H1 (cell line): ENCODE measurements at regions not wholly inside any gene's neighbourhood (a gene's known extent, or its start where the extent isn't known, plus 50 kb on each side); places are given as distances from the start of the nearest gene placed in this dataset.

ENCODE experiments used
- CTCF ChIA-PET: fragments of 300-600 bp; sonication (Branson Sonifier 250); formaldehyde crosslinking; loops from one replicate; lab custom pipeline; 2021; ENCODE audit not compliant: partially characterized antibody; lab: Charles Lee
- POLR2A ChIA-PET: fragments of 300-600 bp; sonication (Branson Sonifier 250); formaldehyde crosslinking; loops from one replicate; lab custom pipeline; 2021; ENCODE audit warnings: inconsistent platforms; ENCODE audit not compliant: partially characterized antibody; lab: Charles Lee
- DNase-seq, 2 experiments: peaks; one replicate each; pipeline versions ENCODE4 v3.0.0 to v3.0.0-alpha.2; 2010 to 2022; ENCODE audit warnings: low spot score in 2 of 2, low read depth in 1 of 2, mixed read lengths in 1 of 2
- FAIRE-seq: peaks from 2 replicates; lab custom pipeline; 2011; peaks lifted over from hg19 to GRCh38; lab: Jason Lieb, UNC
- H2AFZ ChIP-seq: 2 replicates; pipeline ENCODE4 v1.8.1; 2012; ENCODE audit warnings: low read length, inconsistent platforms
- H2AK5ac ChIP-seq: 2 replicates; pipeline ENCODE4 v1.6.1; 2013; ENCODE audit warnings: low read depth, low read length
- H2BK120ac ChIP-seq: replicated peaks from 2 replicates; pipeline ENCODE3; 2013; ENCODE audit warnings: low read depth, low read length, inconsistent platforms
- H2BK12ac ChIP-seq: 2 replicates; pipeline ENCODE4 v1.6.1; 2013; ENCODE audit warnings: low read depth, low read length
- H2BK15ac ChIP-seq: 2 replicates; pipeline ENCODE4 v1.6.1; 2013; ENCODE audit warnings: low read length
- H2BK20ac ChIP-seq: 2 replicates; pipeline ENCODE4 v1.6.1; 2013; ENCODE audit warnings: low read length
- H2BK5ac ChIP-seq: 2 replicates; pipeline ENCODE4 v1.6.1; 2013; ENCODE audit warnings: low read depth, low read length
- H3K14ac ChIP-seq: 2 replicates; pipeline ENCODE4 v1.6.1; 2013; ENCODE audit warnings: inconsistent platforms; ENCODE audit not compliant: insufficient read length
- H3K18ac ChIP-seq: 2 replicates; pipeline ENCODE4 v1.6.1; 2013; ENCODE audit warnings: low read length; ENCODE audit errors: extremely low read depth
- H3K23ac ChIP-seq: 2 replicates; pipeline ENCODE4 v1.6.1; 2013; ENCODE audit warnings: inconsistent platforms; ENCODE audit not compliant: insufficient read length
- H3K23me2 ChIP-seq: 2 replicates; pipeline ENCODE4 v1.6.1; 2013; ENCODE audit warnings: low read depth, low read length
- H3K27ac ChIP-seq: 2 replicates; pipeline ENCODE4 v1.6.1; 2011; ENCODE audit warnings: low read depth, low read length, inconsistent platforms
- H3K27me3 ChIP-seq, 4 experiments: replicated peaks in 1 of 4; 1 replicate in 1 of 4; 2 replicates in 3 of 4; pipeline versions ENCODE4 v1.6.1 to v1.8.1; 2011 to 2013; ENCODE audit warnings: low read length in 3 of 4, mild to moderate bottlenecking in 3 of 4, inconsistent platforms in 2 of 4, mixed read lengths in 2 of 4, moderate library complexity in 1 of 4; ENCODE audit not compliant: control insufficient read depth in 3 of 4, insufficient read depth in 3 of 4; ENCODE audit errors: extremely low read depth in 1 of 4
- H3K36me3 ChIP-seq, 4 experiments: 2 replicates each; pipeline versions ENCODE4 v1.6.1 to v1.8.1; 2011 to 2013; ENCODE audit warnings: mild to moderate bottlenecking in 4 of 4, low read length in 3 of 4, moderate library complexity in 2 of 4, control low read depth in 1 of 4, inconsistent platforms in 1 of 4; ENCODE audit not compliant: insufficient read depth in 4 of 4, control insufficient read depth in 2 of 4
- H3K4ac ChIP-seq: replicated peaks from 2 replicates; pipeline ENCODE3; 2013; ENCODE audit warnings: low read length, low read depth, mixed read lengths, inconsistent platforms; ENCODE audit not compliant: insufficient read length
- H3K4me1 ChIP-seq, 4 experiments: replicated peaks in 1 of 4; 1 replicate in 1 of 4; 2 replicates in 3 of 4; pipeline versions ENCODE4 v1.6.1 to v1.8.1; 2011 to 2013; ENCODE audit warnings: low read length in 3 of 4, inconsistent platforms in 2 of 4, mixed read lengths in 1 of 4; ENCODE audit not compliant: insufficient read depth in 4 of 4, control insufficient read depth in 3 of 4
- H3K4me2 ChIP-seq, 2 experiments: 2 replicates each; pipeline versions ENCODE4 v1.6.1 to v1.8.1; 2011 to 2013; ENCODE audit warnings: low read depth in 2 of 2, low read length in 2 of 2, control low read depth in 1 of 2, inconsistent platforms in 1 of 2, mild to moderate bottlenecking in 1 of 2; ENCODE audit not compliant: insufficient read depth in 1 of 2
- H3K4me3 ChIP-seq, 4 experiments: fragments of 200-600, 300-600 bp in 1 of 4; sonication (generic), shearing (Covaris generic), sonication (Bioruptor Twin) in 1 of 4; 2 replicates each; pipeline versions ENCODE4 v1.5.1 to v1.8.1; 2011 to 2016; ENCODE audit warnings: low read length in 4 of 4, low read depth in 3 of 4, control low read depth in 2 of 4, inconsistent platforms in 2 of 4, mild to moderate bottlenecking in 2 of 4, mixed read lengths in 1 of 4, moderate library complexity in 1 of 4; ENCODE audit not compliant: insufficient read depth in 2 of 4; ENCODE audit errors: extremely low read depth in 1 of 4
- H3K56ac ChIP-seq: replicated peaks from 2 replicates; pipeline ENCODE3; 2013; ENCODE audit warnings: low read depth, mild to moderate bottlenecking, mixed read lengths, low read length, inconsistent platforms; ENCODE audit not compliant: insufficient read length
- H3K79me1 ChIP-seq: 2 replicates; pipeline ENCODE4 v1.6.1; 2013; ENCODE audit warnings: low read depth, low read length, control low read depth
- H3K79me2 ChIP-seq, 2 experiments: 2 replicates each; pipeline versions ENCODE4 v1.6.1 to v1.8.1; 2012 to 2013; ENCODE audit warnings: low read length in 2 of 2, mild to moderate bottlenecking in 2 of 2, inconsistent platforms in 1 of 2; ENCODE audit not compliant: insufficient read depth in 2 of 2, control insufficient read depth in 1 of 2
- H3K9ac ChIP-seq, 4 experiments: replicated peaks in 1 of 4; 1 replicate in 1 of 4; 2 replicates in 3 of 4; pipeline versions ENCODE4 v1.6.1 to v1.8.1; 2011 to 2013; ENCODE audit warnings: low read depth in 3 of 4, low read length in 3 of 4, control low read depth in 2 of 4, mild to moderate bottlenecking in 2 of 4, moderate library complexity in 2 of 4, inconsistent platforms in 1 of 4; ENCODE audit errors: extremely low read depth in 1 of 4
- H3K9me3 ChIP-seq, 2 experiments: 2 replicates each; pipeline versions ENCODE4 v1.6.1 to v1.8.1; 2012 to 2013; ENCODE audit warnings: mild to moderate bottlenecking in 2 of 2, moderate library complexity in 2 of 2, control low read depth in 1 of 2, inconsistent platforms in 1 of 2, low read depth in 1 of 2, low read length in 1 of 2, mixed read lengths in 1 of 2; ENCODE audit not compliant: insufficient read depth in 2 of 2
- H4K20me1 ChIP-seq, 2 experiments: replicated peaks in 1 of 2; 2 replicates each; pipeline versions ENCODE3 to v1.8.1; 2011 to 2013; ENCODE audit warnings: inconsistent platforms in 2 of 2, low read length in 2 of 2, mild to moderate bottlenecking in 1 of 2; ENCODE audit not compliant: insufficient read depth in 2 of 2, control insufficient read depth in 1 of 2
- H4K5ac ChIP-seq: 2 replicates; pipeline ENCODE4 v1.6.1; 2013; ENCODE audit warnings: low read length, low read depth, mixed read lengths, inconsistent platforms; ENCODE audit not compliant: insufficient read length
- H4K8ac ChIP-seq: 2 replicates; pipeline ENCODE4 v1.8.0; 2013; ENCODE audit warnings: mild to moderate bottlenecking, moderate library complexity, low read length, inconsistent platforms; ENCODE audit not compliant: insufficient read depth; ENCODE audit errors: extremely low read depth
- H4K91ac ChIP-seq: replicated peaks from 2 replicates; pipeline ENCODE3; 2013; ENCODE audit warnings: low read length, mixed read lengths, inconsistent platforms; ENCODE audit not compliant: insufficient read length
- KDM5A ChIP-seq: fragments of 200-600 bp; IDR thresholded peaks from 2 replicates; pipeline ENCODE4 v1.7.1; 2012; ENCODE audit warnings: mild to moderate bottlenecking, low read length, inconsistent platforms, mixed read lengths
- WGBS, 2 experiments: shearing (Covaris generic) in 1 of 2; methylation state at CpG; one replicate each; pipeline versions ENCODE4 v1.1.6 to v1.1.7; 2013 to 2015; ENCODE audit warnings: low lambda C conversion rate in 2 of 2, mixed read lengths in 2 of 2, inconsistent platforms in 1 of 2, low coverage in 1 of 2, missing lambda C conversion rate in 1 of 2; ENCODE audit not compliant: insufficient replicate concordance in 2 of 2, insufficient coverage in 1 of 2, insufficient read length in 1 of 2; ENCODE audit errors: extremely low coverage in 1 of 2, missing lambda C conversion rate in 1 of 2; 5-methylcytosine and 5-hydroxymethylcytosine counted together

DNA sequence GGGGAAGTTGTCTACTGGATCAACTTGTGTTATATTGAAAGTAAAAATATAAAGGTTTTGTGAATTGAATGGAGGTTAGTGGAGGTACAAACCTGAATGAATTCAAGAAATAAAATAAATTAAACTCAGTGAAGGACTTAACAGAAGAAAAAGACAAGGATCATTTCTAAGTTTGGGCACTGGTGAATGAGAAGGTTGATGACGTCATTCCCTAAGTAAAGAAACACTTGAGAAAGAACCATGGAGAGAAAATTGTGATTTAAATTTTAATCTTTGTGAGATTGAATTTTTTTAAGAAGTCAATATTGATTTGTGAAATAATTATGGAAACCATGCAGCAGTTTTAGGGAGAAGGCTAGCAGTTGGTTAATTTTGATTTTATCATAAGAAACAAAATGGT is 900.3 kb upstream of the TYRP1 start:
- no peak overlapping the region for H2BK120ac ChIP-seq
- no peaks in the 10 kb centered on the region for H3K36me3 ChIP-seq
- no peak for FAIRE-seq
- DNase-seq = no peak
- no peaks in the 10 kb centered on the region for H3K27me3 ChIP-seq
- no peak overlapping the region for H3K4me2 ChIP-seq
- no peak overlapping the region for H2AFZ ChIP-seq
- H3K14ac ChIP-seq = no peak overlapping the region
- no peaks in the 10 kb centered on the region for H3K4me1 ChIP-seq
- no peak overlapping the region for H2AK5ac ChIP-seq
- H3K79me1 ChIP-seq = no peaks in the 10 kb centered on the region
- H3K9me3 ChIP-seq = no peaks in the 10 kb centered on the region
- H4K20me1 ChIP-seq = no peaks in the 10 kb centered on the region
- H3K9ac ChIP-seq = no peak overlapping the region
- no peak overlapping the region for H3K4me3 ChIP-seq
- no peak overlapping the region for H3K18ac ChIP-seq
- ChIA-PET CTCF (no interaction called here), POLR2A (no interaction called here)
- H4K5ac ChIP-seq = no peak overlapping the region
- H2BK12ac ChIP-seq = no peak overlapping the region
- WGBS, 2 experiments = 90% methylated on average over 1 of the region's 1 CpG; no CpG with 5 or more reads in 1 of the 2 experiments
- H3K56ac ChIP-seq = no peak overlapping the region
- no peaks in the 10 kb centered on the region for H3K23me2 ChIP-seq
- no peak for TF ChIP-seq KDM5A
- no peak overlapping the region for H2BK15ac ChIP-seq
- no peak overlapping the region for H4K8ac ChIP-seq
- no peak overlapping the region for H3K23ac ChIP-seq
- no peak overlapping the region for H4K91ac ChIP-seq
- H2BK5ac ChIP-seq = no peak overlapping the region
- no peak overlapping the region for H3K27ac ChIP-seq
- H2BK20ac ChIP-seq = no peak overlapping the region
- no peak overlapping the region for H3K4ac ChIP-seq
- no peaks in the 10 kb centered on the region for H3K79me2 ChIP-seq
